CD4-positive, alpha-beta T cell (primary cell): ENCODE measurements at regions not wholly inside any gene's neighbourhood (a gene's known extent, or its start where the extent isn't known, plus 50 kb on each side); places are given as distances from the start of the nearest gene placed in this dataset.
"Not testable (repeated sequence)": the region's sequence is repeated elsewhere in the genome, so short reads cannot be mapped to it uniquely, and the experiment has no call there.

Experiments
- ATAC-seq: fragments of 200-7000 bp; cut with Tn5 transposase; one replicate; pipeline ENCODE4 v1.10.0; 2022; ENCODE audit warnings: mild to moderate bottlenecking; ENCODE audit not compliant: poor library complexity
- CTCF ChIA-PET: fragments of 350-600 bp; sonication (Branson Sonifier 250); formaldehyde crosslinking; loops from one replicate; lab custom pipeline; 2021; ENCODE audit warnings: antibody characterized with exemption, inconsistent platforms; lab: Charles Lee
- POLR2A ChIA-PET: fragments of 350-600 bp; sonication (Branson Sonifier 250); formaldehyde crosslinking; loops from one replicate; lab custom pipeline; 2021; ENCODE audit warnings: antibody characterized with exemption, inconsistent platforms; lab: Charles Lee
- DNase-seq, 14 experiments: peaks; one replicate each; pipeline ENCODE4 v3.0.0-alpha.2; 2013 to 2020; ENCODE audit warnings: mixed read lengths in 2 of 14
- H3K27ac ChIP-seq, 2 donors: one replicate each; pipeline versions ENCODE4 v1.5.1 to v1.7.0; 2013; ENCODE audit warnings: low read length in 2 of 2, low read depth in 1 of 2, mild to moderate bottlenecking in 1 of 2
- H3K27me3 ChIP-seq, 2 experiments: 1 replicate in 1 of 2; 2 replicates in 1 of 2; pipeline versions ENCODE4 v1.6.1 to v1.7.0; 2013; ENCODE audit warnings: low read length in 2 of 2, control low read depth in 1 of 2, mild to moderate bottlenecking in 1 of 2, moderate library complexity in 1 of 2; ENCODE audit not compliant: insufficient read depth in 2 of 2, control insufficient read depth in 1 of 2
- H3K36me3 ChIP-seq: one replicate; pipeline ENCODE4 v1.6.1; 2013; ENCODE audit warnings: low read length, control low read depth; ENCODE audit not compliant: insufficient read depth
- H3K4me1 ChIP-seq: one replicate; pipeline ENCODE4 v1.6.1; 2013; ENCODE audit warnings: low read length, control low read depth; ENCODE audit not compliant: insufficient read depth
- H3K4me3 ChIP-seq: one replicate; pipeline ENCODE4 v1.5.1; 2013; ENCODE audit warnings: mild to moderate bottlenecking, low read length, moderate library complexity
- H3K9me3 ChIP-seq, 2 experiments: 1 replicate in 1 of 2; 2 replicates in 1 of 2; pipeline versions ENCODE4 v1.6.1 to v1.7.0; 2013; ENCODE audit warnings: low read length in 2 of 2, mild to moderate bottlenecking in 2 of 2, control low read depth in 1 of 2, moderate library complexity in 1 of 2; ENCODE audit not compliant: control insufficient read depth in 1 of 2, insufficient read depth in 1 of 2
- H3K27ac Mint-ChIP-seq: one replicate; pipeline ENCODE4 v1.8.0; 2020; ENCODE audit warnings: mixed read lengths
- H3K27me3 Mint-ChIP-seq: one replicate; pipeline ENCODE4 v1.8.0; 2021; ENCODE audit warnings: mixed read lengths
- H3K36me3 Mint-ChIP-seq: one replicate; pipeline ENCODE4 v1.8.0; 2021; ENCODE audit warnings: low read depth, mixed read lengths
- H3K4me1 Mint-ChIP-seq: one replicate; pipeline ENCODE4 v1.8.0; 2021; ENCODE audit warnings: low read depth, mixed read lengths
- H3K4me3 Mint-ChIP-seq: one replicate; pipeline ENCODE4 v1.8.0; 2020; ENCODE audit warnings: mild to moderate bottlenecking, mixed read lengths
- H3K9me3 Mint-ChIP-seq: one replicate; pipeline ENCODE4 v1.8.0; 2020; ENCODE audit warnings: mixed read lengths
- intact Hi-C, 2 experiments: fragments of 100-400 bp; cut with DNase I in 1 of 2; cut with micrococcal nuclease in 1 of 2; formaldehyde crosslinking; loops; one replicate each; pipeline versions ENCODE4 v1.15.1 to v1.9.0; 2023 to 2025; cut with DNase I, micrococcal nuclease
- TF ChIP-seq, protein P1 (sequence below): fragments of 200-600 bp; IDR thresholded peaks from one replicate; pipeline ENCODE4 v1.8.0; 2022; ENCODE audit warnings: antibody characterized with exemption, mild to moderate bottlenecking

DNA sequence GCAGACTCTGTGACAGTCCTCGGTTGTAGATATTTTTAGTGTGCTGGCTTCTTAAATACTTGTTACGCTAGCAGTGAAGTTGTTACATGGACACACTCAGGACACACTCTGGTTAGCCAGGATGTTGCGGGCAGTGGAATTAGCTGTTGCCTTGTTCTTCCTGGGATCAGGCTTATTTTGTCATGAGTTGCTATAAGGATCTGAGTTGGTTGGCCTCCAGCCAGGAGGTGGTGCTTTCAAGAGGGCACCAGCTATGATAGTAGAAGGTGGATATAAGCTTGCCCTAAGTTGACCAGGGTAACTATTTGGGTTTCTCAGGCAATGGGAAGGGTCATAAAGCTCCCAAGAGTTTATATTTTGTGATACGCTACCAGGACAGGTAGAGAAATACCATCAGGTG is 150.1 kb upstream of the C1GALT1 start:
- H3K27me3 ChIP-seq, result peaks cover 6 to 9% of the 10 kb centered on the region in 2 experiments
- no peak for ATAC-seq
- ChIA-PET CTCF (no interaction called here), POLR2A (no interaction called here)
- intact Hi-C loops, result no loop called here
- no peak for DNase-seq
- H3K4me1 Mint-ChIP-seq, result no peaks in the 10 kb centered on the region
- H3K4me1 ChIP-seq, result no peaks in the 10 kb centered on the region
- no peak overlapping the region for H3K4me3 Mint-ChIP-seq
- H3K27ac ChIP-seq, result no peak overlapping the region
- H3K9me3 Mint-ChIP-seq, result peaks cover 1% of the 10 kb centered on the region
- H3K9me3 ChIP-seq, result no peaks in the 10 kb centered on the region
- H3K36me3 ChIP-seq, result no peaks in the 10 kb centered on the region
- peaks cover 51% of the 10 kb centered on the region for H3K27me3 Mint-ChIP-seq
- H3K36me3 Mint-ChIP-seq, result no peaks in the 10 kb centered on the region
- TF ChIP-seq, protein P1, sequence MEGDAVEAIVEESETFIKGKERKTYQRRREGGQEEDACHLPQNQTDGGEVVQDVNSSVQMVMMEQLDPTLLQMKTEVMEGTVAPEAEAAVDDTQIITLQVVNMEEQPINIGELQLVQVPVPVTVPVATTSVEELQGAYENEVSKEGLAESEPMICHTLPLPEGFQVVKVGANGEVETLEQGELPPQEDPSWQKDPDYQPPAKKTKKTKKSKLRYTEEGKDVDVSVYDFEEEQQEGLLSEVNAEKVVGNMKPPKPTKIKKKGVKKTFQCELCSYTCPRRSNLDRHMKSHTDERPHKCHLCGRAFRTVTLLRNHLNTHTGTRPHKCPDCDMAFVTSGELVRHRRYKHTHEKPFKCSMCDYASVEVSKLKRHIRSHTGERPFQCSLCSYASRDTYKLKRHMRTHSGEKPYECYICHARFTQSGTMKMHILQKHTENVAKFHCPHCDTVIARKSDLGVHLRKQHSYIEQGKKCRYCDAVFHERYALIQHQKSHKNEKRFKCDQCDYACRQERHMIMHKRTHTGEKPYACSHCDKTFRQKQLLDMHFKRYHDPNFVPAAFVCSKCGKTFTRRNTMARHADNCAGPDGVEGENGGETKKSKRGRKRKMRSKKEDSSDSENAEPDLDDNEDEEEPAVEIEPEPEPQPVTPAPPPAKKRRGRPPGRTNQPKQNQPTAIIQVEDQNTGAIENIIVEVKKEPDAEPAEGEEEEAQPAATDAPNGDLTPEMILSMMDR, result no peak
- H3K4me3 ChIP-seq, result no peak overlapping the region
- no peak overlapping the region for H3K27ac Mint-ChIP-seq

DNA sequence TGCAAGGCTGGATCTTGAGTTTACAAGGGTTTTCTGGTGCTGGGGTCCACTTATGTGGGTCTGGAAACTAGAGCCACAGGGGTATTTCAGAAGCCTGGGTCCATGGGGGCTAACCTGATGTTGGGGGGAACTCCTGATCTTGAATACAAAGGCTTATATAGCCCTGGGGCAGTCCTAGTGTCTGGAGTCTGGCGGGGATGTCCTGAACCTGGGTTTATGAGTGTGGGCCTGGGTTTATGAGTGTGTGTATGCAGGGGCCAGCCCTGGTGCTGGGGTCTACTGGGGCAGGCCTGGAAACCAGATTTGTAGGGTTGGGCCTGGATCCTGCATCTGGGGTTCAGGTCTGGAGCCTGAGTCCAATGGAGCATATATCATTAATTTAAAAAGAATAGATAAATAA is 146.5 kb upstream of the C1GALT1 start:
- H3K9me3 ChIP-seq, result no peaks in the 10 kb centered on the region
- no peak overlapping the region for H3K4me3 ChIP-seq
- DNase-seq, result no peak
- H3K4me1 ChIP-seq, result no peaks in the 10 kb centered on the region
- no peak for ATAC-seq
- TF ChIP-seq, protein P1, result no peak
- no peaks in the 10 kb centered on the region for H3K4me1 Mint-ChIP-seq
- intact Hi-C loops, result no loop called here
- ChIA-PET POLR2A (no interaction called here), CTCF (no interaction called here)
- no peaks in the 10 kb centered on the region for H3K36me3 Mint-ChIP-seq
- H3K27me3 Mint-ChIP-seq, result peaks cover 26% of the 10 kb centered on the region
- H3K27ac ChIP-seq, result no peak overlapping the region
- H3K9me3 Mint-ChIP-seq, result peaks cover 3% of the 10 kb centered on the region
- no peak overlapping the region for H3K27ac Mint-ChIP-seq
- H3K27me3 ChIP-seq, result peaks cover 6 to 9% of the 10 kb centered on the region in 2 experiments
- H3K4me3 Mint-ChIP-seq, result no peak overlapping the region
- no peaks in the 10 kb centered on the region for H3K36me3 ChIP-seq

DNA sequence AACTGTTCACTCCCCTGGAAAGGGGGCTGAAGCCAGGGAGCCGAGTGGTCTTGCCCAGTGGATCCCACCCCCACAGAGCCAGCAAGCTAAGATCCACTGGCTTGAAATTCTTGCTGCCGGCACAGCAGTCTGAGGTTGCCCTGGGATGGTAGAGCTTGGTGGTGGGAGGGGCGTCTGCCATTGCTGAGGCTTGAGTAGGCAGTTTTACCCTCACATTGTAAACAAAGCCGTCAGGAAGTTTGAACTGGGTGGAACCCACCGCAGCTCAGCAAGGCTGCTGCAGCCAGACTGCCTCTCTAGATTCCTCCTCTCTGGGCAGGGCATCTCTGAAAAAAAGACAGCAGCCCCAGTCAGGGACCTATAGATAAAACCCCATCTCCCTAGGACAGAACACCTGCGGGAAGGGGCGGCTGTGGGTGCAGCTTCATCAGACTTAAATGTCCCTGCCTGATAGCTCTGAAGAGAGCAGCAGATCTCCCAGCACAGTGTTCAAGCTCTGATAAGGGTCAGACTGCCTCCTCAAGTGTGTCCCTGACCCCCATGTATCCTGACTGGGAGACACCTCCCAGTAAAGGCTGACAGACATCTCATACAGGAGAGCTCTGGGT is 140.0 kb upstream of the C1GALT1 start:
- H3K36me3 Mint-ChIP-seq, H3K9me3 Mint-ChIP-seq, H3K4me1 Mint-ChIP-seq, H3K27me3 ChIP-seq, H3K4me3 Mint-ChIP-seq, CTCF ChIA-PET, H3K9me3 ChIP-seq, H3K27me3 Mint-ChIP-seq, H3K4me3 ChIP-seq, intact Hi-C loops, H3K36me3 ChIP-seq: not testable (repeated sequence)
- peak overlapping the region; percentile 67 for H3K27ac Mint-ChIP-seq
- POLR2A ChIA-PET, result interaction anchor here (1.2 kb wide), 1 partner anchor 51 kb away, joined by 5 read pairs; no protein-coding TSS in a partner anchor
- DNase-seq (peak in 12 of 14 experiments; percentile 3 to 52 (median 10)), ATAC-seq (peak; percentile 55)
- Histone ChIP-seq H3K27ac (peak overlapping the region in 1 of 2 donors; percentile 7), H3K4me1 (peaks cover 11% of the 10 kb centered on the region)

DNA sequence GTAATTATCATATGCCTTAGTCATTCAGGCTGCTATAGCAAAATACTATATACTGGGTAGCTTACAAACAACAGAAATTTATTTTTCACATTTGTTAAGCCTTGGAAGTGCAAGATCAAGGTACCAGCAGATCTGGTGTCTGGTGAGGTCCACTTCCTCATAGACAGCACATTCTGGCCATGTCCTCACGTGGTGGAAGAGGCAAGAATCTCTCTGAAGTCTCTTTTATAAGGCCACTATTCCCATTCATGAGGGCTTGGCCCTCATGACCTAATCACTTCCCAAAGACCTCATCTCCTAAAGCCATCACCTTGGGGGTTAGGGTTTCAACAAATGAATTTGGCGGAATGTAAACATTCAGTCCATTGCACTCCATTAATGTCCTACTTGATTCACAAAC is 137.5 kb upstream of the C1GALT1 start:
- no peaks in the 10 kb centered on the region for H3K27me3 ChIP-seq
- intact Hi-C loops, result no loop called here
- no peak overlapping the region for H3K27ac ChIP-seq
- ChIA-PET POLR2A (no interaction called here), CTCF (no interaction called here)
- TF ChIP-seq, protein P1, result no peak
- H3K4me3 ChIP-seq, result no peak overlapping the region
- H3K9me3 ChIP-seq, result peaks cover 0 to 6% of the 10 kb centered on the region in 2 experiments
- no peaks in the 10 kb centered on the region for H3K27me3 Mint-ChIP-seq
- no peaks in the 10 kb centered on the region for H3K36me3 Mint-ChIP-seq
- no peaks in the 10 kb centered on the region for H3K9me3 Mint-ChIP-seq
- no peak overlapping the region for H3K4me3 Mint-ChIP-seq
- peaks cover 7% of the 10 kb centered on the region for H3K4me1 Mint-ChIP-seq
- no peak for DNase-seq
- peaks cover 11% of the 10 kb centered on the region for H3K4me1 ChIP-seq
- H3K27ac Mint-ChIP-seq, result no peak overlapping the region
- H3K36me3 ChIP-seq, result no peaks in the 10 kb centered on the region
- no peak for ATAC-seq
